ENCODE measurements at regions not wholly inside any gene's neighbourhood (a gene's known extent, or its start where the extent isn't known, plus 50 kb on each side); places are given as distances from the start of the nearest gene placed in this dataset.

GRCh38 chr13:55255236-55255635 is 1885.5 kb upstream of the PRR20A start:
- intact Hi-C loops (cut with DNase I): no loop called here
- H3K27me3 ChIP-seq: no peaks in the 10 kb centered on the region
- H3K36me3 ChIP-seq (replicated peaks in 1 of 2; ENCODE audit: insufficient read depth in 1 of 2, low read depth in 2 of 2): no peaks in the 10 kb centered on the region
- DNase-seq: no peak
- no peaks in the 10 kb centered on the region for H3K9me3 ChIP-seq
- ATAC-seq: no peak
- no peak overlapping the region for H3K4me3 ChIP-seq
- TF ChIP-seq CTCF (IDR thresholded peaks at IDR 0.05): no peak
- no peak for TF ChIP-seq POLR2A (IDR thresholded peaks at IDR 0.05)
- 71 to 76% methylated on average over 6 of the region's 6 CpGs for WGBS, 2 donors
- H3K27ac ChIP-seq: no peak overlapping the region
- H3K4me1 ChIP-seq: no peaks in the 10 kb centered on the region

- H3K27me3 ChIP-seq: no peaks in the 10 kb centered on the region
- H3K4me1 ChIP-seq: no peaks in the 10 kb centered on the region
- DNase-seq (no peak), ATAC-seq (no peak)
- WGBS, 2 donors: 4 to 17% methylated on average over 1 of the region's 1 CpG
- H3K9me3 ChIP-seq: no peaks in the 10 kb centered on the region
- H3K27ac ChIP-seq: no peak overlapping the region
- H3K4me3 ChIP-seq: no peak overlapping the region
- TF ChIP-seq POLR2A (IDR thresholded peaks at IDR 0.05): no peak
- no peak for TF ChIP-seq CTCF (IDR thresholded peaks at IDR 0.05)
- H3K36me3 ChIP-seq (replicated peaks in 1 of 2; ENCODE audit: insufficient read depth in 1 of 2, low read depth in 2 of 2): no peaks in the 10 kb centered on the region
- intact Hi-C loops (cut with DNase I): no loop called here
Observed at GRCh38 chr13:55263045-55263444, 1877.7 kb upstream of the PRR20A start.

GRCh38 chr13:55266644-55267043 is 1874.1 kb upstream of the PRR20A start:
- DNase-seq (no peak), ATAC-seq (no peak)
- Histone ChIP-seq H3K27me3 (no peaks in the 10 kb centered on the region), H3K27ac (no peak overlapping the region), H3K9me3 (no peaks in the 10 kb centered on the region), H3K4me1 (no peaks in the 10 kb centered on the region), H3K4me3 (no peak overlapping the region), H3K36me3 (replicated peaks in 1 of 2; ENCODE audit: insufficient read depth in 1 of 2, low read depth in 2 of 2) (no peaks in the 10 kb centered on the region)
- intact Hi-C loops (cut with DNase I): no loop called here
- no peak for TF ChIP-seq CTCF (IDR thresholded peaks at IDR 0.05)
- TF ChIP-seq POLR2A (IDR thresholded peaks at IDR 0.05): no peak
- WGBS, 2 donors: 37 to 41% methylated on average over 2 of the region's 2 CpGs

- WGBS, 2 donors: 88 to 94% methylated on average over 1 of the region's 1 CpG
- ATAC-seq: no peak
- intact Hi-C loops (cut with DNase I): no loop called here
Observed at GRCh38 chr13:55298201-55298600, 1842.5 kb upstream of the PRR20A start.

More at GRCh38 chr13:55298201-55298600, 1842.5 kb upstream of the PRR20A start:
- Histone ChIP-seq H3K4me1 (no peaks in the 10 kb centered on the region), H3K27ac (no peak overlapping the region), H3K27me3 (no peaks in the 10 kb centered on the region), H3K4me3 (no peak overlapping the region), H3K9me3 (no peaks in the 10 kb centered on the region), H3K36me3 (replicated peaks in 1 of 2; ENCODE audit: insufficient read depth in 1 of 2, low read depth in 2 of 2) (no peaks in the 10 kb centered on the region)
- no peak for DNase-seq
- no peak for TF ChIP-seq POLR2A (IDR thresholded peaks at IDR 0.05)
- TF ChIP-seq CTCF (IDR thresholded peaks at IDR 0.05): no peak
